GM23338 (cell line): ENCODE measurements at regions not wholly inside any gene's neighbourhood (a gene's known extent, or its start where the extent isn't known, plus 50 kb on each side); places are given as distances from the start of the nearest gene placed in this dataset.

ENCODE experiments used
- POLR2AphosphoS5 ChIP-seq: IDR thresholded peaks from 2 replicates; pipeline ENCODE4 v1.6.1; 2016; ENCODE audit warnings: antibody characterized with exemption, low read depth
- TF ChIP-seq, protein P1 (sequence below), 2 experiments: fragments of 200-600 bp in 1 of 2; sonication (generic) in 1 of 2; conservative IDR thresholded peaks; 2 replicates each; pipeline versions ENCODE4 v1.5.1 to v1.6.1; 2016 to 2017; ENCODE audit warnings: antibody characterized with exemption in 2 of 2, low read depth in 2 of 2, mild to moderate bottlenecking in 2 of 2, moderate library complexity in 1 of 2
- TF ChIP-seq, protein P2 (sequence below): IDR thresholded peaks from one replicate; pipeline ENCODE4 v1.6.1; 2018; ENCODE audit warnings: antibody characterized with exemption; ENCODE audit not compliant: unreplicated experiment

DNA sequence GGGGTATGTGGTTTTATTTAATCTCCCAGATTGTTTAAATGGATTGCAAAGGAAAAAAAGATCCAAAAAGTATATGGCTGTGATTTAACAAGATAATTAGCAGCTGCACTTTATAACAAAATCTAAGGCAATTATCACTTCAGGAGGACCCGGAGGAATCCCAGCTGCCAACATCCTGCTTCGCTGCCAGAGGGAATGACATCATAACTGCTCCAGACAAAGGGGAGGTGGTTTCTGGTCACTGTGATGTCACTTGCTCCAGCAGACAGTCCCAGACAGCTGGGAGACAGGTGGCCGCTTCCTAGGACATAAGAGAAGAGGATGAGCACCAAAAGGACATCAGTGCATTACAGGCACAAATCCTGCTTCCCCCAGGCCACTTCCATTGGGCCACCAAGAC lies 371.0 kb downstream of the BCOR start:
- TF ChIP-seq, protein P1, sequence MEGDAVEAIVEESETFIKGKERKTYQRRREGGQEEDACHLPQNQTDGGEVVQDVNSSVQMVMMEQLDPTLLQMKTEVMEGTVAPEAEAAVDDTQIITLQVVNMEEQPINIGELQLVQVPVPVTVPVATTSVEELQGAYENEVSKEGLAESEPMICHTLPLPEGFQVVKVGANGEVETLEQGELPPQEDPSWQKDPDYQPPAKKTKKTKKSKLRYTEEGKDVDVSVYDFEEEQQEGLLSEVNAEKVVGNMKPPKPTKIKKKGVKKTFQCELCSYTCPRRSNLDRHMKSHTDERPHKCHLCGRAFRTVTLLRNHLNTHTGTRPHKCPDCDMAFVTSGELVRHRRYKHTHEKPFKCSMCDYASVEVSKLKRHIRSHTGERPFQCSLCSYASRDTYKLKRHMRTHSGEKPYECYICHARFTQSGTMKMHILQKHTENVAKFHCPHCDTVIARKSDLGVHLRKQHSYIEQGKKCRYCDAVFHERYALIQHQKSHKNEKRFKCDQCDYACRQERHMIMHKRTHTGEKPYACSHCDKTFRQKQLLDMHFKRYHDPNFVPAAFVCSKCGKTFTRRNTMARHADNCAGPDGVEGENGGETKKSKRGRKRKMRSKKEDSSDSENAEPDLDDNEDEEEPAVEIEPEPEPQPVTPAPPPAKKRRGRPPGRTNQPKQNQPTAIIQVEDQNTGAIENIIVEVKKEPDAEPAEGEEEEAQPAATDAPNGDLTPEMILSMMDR (conservative IDR thresholded peaks at IDR 0.05; ENCODE audit: low read depth in 2 of 2): no peak
- TF ChIP-seq, protein P2, sequence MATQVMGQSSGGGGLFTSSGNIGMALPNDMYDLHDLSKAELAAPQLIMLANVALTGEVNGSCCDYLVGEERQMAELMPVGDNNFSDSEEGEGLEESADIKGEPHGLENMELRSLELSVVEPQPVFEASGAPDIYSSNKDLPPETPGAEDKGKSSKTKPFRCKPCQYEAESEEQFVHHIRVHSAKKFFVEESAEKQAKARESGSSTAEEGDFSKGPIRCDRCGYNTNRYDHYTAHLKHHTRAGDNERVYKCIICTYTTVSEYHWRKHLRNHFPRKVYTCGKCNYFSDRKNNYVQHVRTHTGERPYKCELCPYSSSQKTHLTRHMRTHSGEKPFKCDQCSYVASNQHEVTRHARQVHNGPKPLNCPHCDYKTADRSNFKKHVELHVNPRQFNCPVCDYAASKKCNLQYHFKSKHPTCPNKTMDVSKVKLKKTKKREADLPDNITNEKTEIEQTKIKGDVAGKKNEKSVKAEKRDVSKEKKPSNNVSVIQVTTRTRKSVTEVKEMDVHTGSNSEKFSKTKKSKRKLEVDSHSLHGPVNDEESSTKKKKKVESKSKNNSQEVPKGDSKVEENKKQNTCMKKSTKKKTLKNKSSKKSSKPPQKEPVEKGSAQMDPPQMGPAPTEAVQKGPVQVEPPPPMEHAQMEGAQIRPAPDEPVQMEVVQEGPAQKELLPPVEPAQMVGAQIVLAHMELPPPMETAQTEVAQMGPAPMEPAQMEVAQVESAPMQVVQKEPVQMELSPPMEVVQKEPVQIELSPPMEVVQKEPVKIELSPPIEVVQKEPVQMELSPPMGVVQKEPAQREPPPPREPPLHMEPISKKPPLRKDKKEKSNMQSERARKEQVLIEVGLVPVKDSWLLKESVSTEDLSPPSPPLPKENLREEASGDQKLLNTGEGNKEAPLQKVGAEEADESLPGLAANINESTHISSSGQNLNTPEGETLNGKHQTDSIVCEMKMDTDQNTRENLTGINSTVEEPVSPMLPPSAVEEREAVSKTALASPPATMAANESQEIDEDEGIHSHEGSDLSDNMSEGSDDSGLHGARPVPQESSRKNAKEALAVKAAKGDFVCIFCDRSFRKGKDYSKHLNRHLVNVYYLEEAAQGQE: no peak
- TF ChIP-seq POLR2AphosphoS5: no peak
